K562 (cell line): ENCODE measurements at regions not wholly inside any gene's neighbourhood (a gene's known extent, or its start where the extent isn't known, plus 50 kb on each side); places are given as distances from the start of the nearest gene placed in this dataset.

ENCODE experiments used
- ATAC-seq: fragments of 200-7000 bp; cut with Tn5 transposase; 3 replicates; pipeline ENCODE4 v1.9.1; 2020; ENCODE audit warnings: moderate library complexity
- BruUV-seq: library from RNA; stranded (reverse); fragments of 400-500 nt; replicated peaks from 2 replicates; lab custom pipeline; 2021; lab: Mats Ljungman, UMichigan
- CTCF ChIA-PET: fragments of 300-600 bp; formaldehyde crosslinking; extraction: SDS; loops from one replicate; lab custom pipeline; 2021; ENCODE audit warnings: low intra/inter-chr PET ratio; lab: Yijun Ruan, JAX
- POLR2A ChIA-PET: fragments of 300-600, 350-650 bp; sonication (Branson Sonifier 250); formaldehyde crosslinking; extraction: SDS; loops from one replicate; lab custom pipeline; 2021; ENCODE audit warnings: antibody characterized with exemption, inconsistent platforms; lab: Yijun Ruan, JAX
- DNase-seq, 4 experiments: peaks; one replicate each; pipeline versions ENCODE4 v3.0.0 to v3.0.0-alpha.2; 2011 to 2018; ENCODE audit warnings: low spot score in 3 of 4, mixed read lengths in 3 of 4; ENCODE audit errors: extremely low read depth in 1 of 4
- FAIRE-seq: peaks from 2 replicates; lab custom pipeline; 2011; peaks lifted over from hg19 to GRCh38; lab: Jason Lieb, UNC
- H2AFZ ChIP-seq: 2 replicates; pipeline ENCODE4 v1.6.0; 2011; ENCODE audit warnings: low read depth, low read length, control low read depth, inconsistent platforms
- H3K27ac ChIP-seq: fragments of 200-600 bp; 3 replicates; pipeline ENCODE4 v1.8.0; 2011; ENCODE audit warnings: low read depth, mild to moderate bottlenecking, control low read depth, inconsistent platforms, low read length, moderate library complexity, mixed read lengths; ENCODE audit errors: extremely low read depth
- H3K27me3 ChIP-seq, 2 experiments: fragments of 300-600 bp in 1 of 2; 2 replicates in 1 of 2; 3 replicates in 1 of 2; pipeline versions ENCODE4 v1.6.0 to v1.8.0; 2011; ENCODE audit warnings: inconsistent platforms in 2 of 2, low read length in 2 of 2, mild to moderate bottlenecking in 1 of 2, mixed read lengths in 1 of 2, moderate library complexity in 1 of 2; ENCODE audit not compliant: control insufficient read depth in 2 of 2, insufficient read depth in 2 of 2
- H3K36me3 ChIP-seq: fragments of 300-600 bp; 3 replicates; pipeline ENCODE4 v1.8.0; 2011; ENCODE audit warnings: mild to moderate bottlenecking, low read length, inconsistent platforms; ENCODE audit not compliant: control insufficient read depth, insufficient read depth
- H3K4me1 ChIP-seq, 2 experiments: fragments of 200-600 bp in 1 of 2; replicated peaks in 1 of 2; 2 replicates in 1 of 2; 3 replicates in 1 of 2; pipeline versions ENCODE4 v1.5.1 to v1.8.0; 2011; ENCODE audit warnings: inconsistent platforms in 2 of 2, low read length in 2 of 2, mild to moderate bottlenecking in 1 of 2, mixed read lengths in 1 of 2, moderate library complexity in 1 of 2; ENCODE audit not compliant: control insufficient read depth in 2 of 2, insufficient read depth in 2 of 2
- H3K4me2 ChIP-seq: 2 replicates; pipeline ENCODE4 v1.6.1; 2011; ENCODE audit warnings: low read length, control low read depth, inconsistent platforms, mixed read lengths; ENCODE audit not compliant: insufficient read depth
- H3K4me3 ChIP-seq: fragments of 200-600 bp; sonication (generic), shearing (Covaris generic); 2 replicates; pipeline ENCODE4 v1.5.1; 2016; ENCODE audit warnings: control low read depth, inconsistent platforms
- H3K79me2 ChIP-seq: fragments of 200-600 bp; 3 replicates; pipeline ENCODE4 v1.8.0; 2011; ENCODE audit warnings: low read length, inconsistent platforms; ENCODE audit not compliant: control insufficient read depth, insufficient read depth
- H3K9ac ChIP-seq, 2 experiments: 2 replicates each; pipeline versions ENCODE4 v1.6.0 to v1.6.1; 2011; ENCODE audit warnings: low read depth in 2 of 2, low read length in 2 of 2, control low read depth in 1 of 2, inconsistent platforms in 1 of 2, mild to moderate bottlenecking in 1 of 2, mixed read lengths in 1 of 2; ENCODE audit not compliant: insufficient read depth in 1 of 2
- H3K9me1 ChIP-seq: one replicate; pipeline ENCODE4 v1.6.0; 2011; ENCODE audit warnings: inconsistent platforms, mild to moderate bottlenecking, low read length, moderate library complexity; ENCODE audit not compliant: control insufficient read depth, insufficient read depth
- H3K9me3 ChIP-seq: replicated peaks from 2 replicates; pipeline ENCODE4 v1.5.1; 2011; ENCODE audit warnings: low read depth, low read length, inconsistent platforms; ENCODE audit not compliant: control insufficient read depth, insufficient read depth
- H4K20me1 ChIP-seq: replicated peaks from 2 replicates; pipeline ENCODE4 v1.6.1; 2011; ENCODE audit warnings: low read length, inconsistent platforms, mixed read lengths; ENCODE audit not compliant: control insufficient read depth, insufficient read depth
- BHLHE40 ChIP-seq: IDR thresholded peaks from 2 replicates; pipeline ENCODE4 v1.6.1; 2011; ENCODE audit warnings: low read length, improper control_type of control experiment
- BRD9 ChIP-seq: fragments of 450-650 bp; IDR thresholded peaks from 2 replicates; pipeline ENCODE4 v1.6.1; 2018; ENCODE audit warnings: low read depth; ENCODE audit not compliant: partially characterized antibody
- CBFA2T3 ChIP-seq: fragments of 450-650 bp; IDR thresholded peaks from 2 replicates; pipeline ENCODE4 v1.6.1; 2017
- FOXO4 ChIP-seq: fragments of 450-650 bp; formaldehyde crosslinking; IDR thresholded peaks from 2 replicates; pipeline ENCODE4 v1.4.0; 2020; ENCODE audit warnings: mild to moderate bottlenecking, moderate library complexity
- FUS ChIP-seq: fragments of 200-400 bp; formaldehyde crosslinking; optimal IDR thresholded peaks from 2 replicates; pipeline ENCODE3; 2017; ENCODE audit warnings: low read depth, low read length
- ILK ChIP-seq: fragments of 450-650 bp; IDR thresholded peaks from 2 replicates; pipeline ENCODE4 v1.6.1; 2016; ENCODE audit warnings: missing genetic modification characterization, low read depth, mild to moderate bottlenecking, missing compliant biosample characterization, moderate library complexity, borderline replicate concordance
- MCM2 ChIP-seq: fragments of 450-650 bp; IDR thresholded peaks from 2 replicates; pipeline ENCODE4 v1.6.1; 2017; ENCODE audit warnings: low read depth, mild to moderate bottlenecking
- MED1 ChIP-seq: sonication (generic); formaldehyde crosslinking; IDR thresholded peaks from 2 replicates; pipeline ENCODE4 v1.8.1; 2023; ENCODE audit warnings: missing genetic modification reagents, borderline replicate concordance
- MITF ChIP-seq: IDR thresholded peaks from 2 replicates; pipeline ENCODE4 v1.6.1; 2014; ENCODE audit warnings: antibody characterized with exemption
- NFIC ChIP-seq: fragments of 450-650 bp; IDR thresholded peaks from 2 replicates; pipeline ENCODE4 v1.6.1; 2017; ENCODE audit warnings: mild to moderate bottlenecking, inconsistent platforms
- PKNOX1 ChIP-seq: fragments of 450-650 bp; IDR thresholded peaks from 2 replicates; pipeline ENCODE4 v1.6.1; 2016
- ZBTB17 ChIP-seq: fragments of 450-650 bp; formaldehyde crosslinking; IDR thresholded peaks from 2 replicates; pipeline ENCODE4 v1.4.0; 2020; ENCODE audit warnings: mild to moderate bottlenecking
- ZBTB43 ChIP-seq: sonication (generic); formaldehyde crosslinking; IDR thresholded peaks from 2 replicates; pipeline ENCODE4 v1.8.0; 2023; ENCODE audit warnings: mild to moderate bottlenecking, missing genetic modification reagents
- ZNF143 ChIP-seq: sonication (generic); formaldehyde crosslinking; IDR thresholded peaks from 2 replicates; pipeline ENCODE4 v1.9.0; 2022; ENCODE audit warnings: mild to moderate bottlenecking, missing genetic modification reagents
- ZNF23 ChIP-seq: fragments of 250-450 bp; sonication (Bioruptor Pico); IDR thresholded peaks from 2 replicates; pipeline ENCODE4 v1.4.0; 2020; ENCODE audit warnings: mild to moderate bottlenecking
- ZNF239 ChIP-seq: fragments of 250-450 bp; sonication (Bioruptor Pico); IDR thresholded peaks from 2 replicates; pipeline ENCODE4 v1.4.0; 2020; ENCODE audit warnings: mild to moderate bottlenecking
- ZNF354B ChIP-seq: fragments of 250-450 bp; sonication (Bioruptor Pico); IDR thresholded peaks from 2 replicates; pipeline ENCODE4 v1.4.0; 2020
- ZNF785 ChIP-seq: fragments of 250-450 bp; sonication (Bioruptor Pico); IDR thresholded peaks from 2 replicates; pipeline ENCODE4 v1.4.0; 2020; ENCODE audit warnings: mild to moderate bottlenecking
- WGBS: fragments of 100-300 bp; shearing (Covaris generic); methylation state at CpG from one replicate; pipeline ENCODE4 v1.1.6; 2016; ENCODE audit warnings: low coverage, mixed read lengths; ENCODE audit not compliant: insufficient coverage; ENCODE audit errors: missing lambda C conversion rate; 5-methylcytosine and 5-hydroxymethylcytosine counted together
- in situ Hi-C: fragments of 300-500 bp; cut with MboI; formaldehyde crosslinking; loops from 4 replicates; pipeline ENCODE4 v1.15.0; 2018; ENCODE audit warnings: inconsistent platforms, mixed read lengths
- intact Hi-C: fragments of 100-400 bp; cut with micrococcal nuclease; formaldehyde crosslinking; loops from 2 replicates; pipeline ENCODE4 v1.14.2; 2022
- TF ChIP-seq, protein P1 (sequence below): sonication (generic); formaldehyde crosslinking; IDR thresholded peaks from 2 replicates; pipeline ENCODE4 v1.8.0; 2022; ENCODE audit warnings: mild to moderate bottlenecking, missing genetic modification reagents

DNA sequence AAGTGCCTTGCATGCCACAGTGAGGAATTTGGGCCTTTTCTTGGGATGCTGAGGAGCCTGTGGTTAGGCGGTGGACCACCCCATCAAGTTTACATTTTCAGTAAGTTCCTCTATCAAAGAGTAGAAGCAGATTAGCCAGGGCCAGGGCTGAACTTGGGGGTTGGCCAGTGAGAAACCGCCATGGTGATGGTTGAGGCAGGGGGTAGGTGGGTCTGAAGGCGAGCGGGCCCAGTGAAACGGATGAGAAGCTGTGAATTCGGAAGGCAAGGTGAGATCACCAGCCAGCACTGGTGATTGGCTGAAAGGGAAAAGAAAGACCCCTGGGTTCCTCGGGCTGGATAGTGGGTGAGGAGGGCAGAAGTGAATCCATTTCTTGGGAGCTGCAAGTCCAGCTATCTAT, 311.4 kb downstream of the CBLN1 start:
- FAIRE-seq (no peak), DNase-seq (no peak), ATAC-seq (no peak)
- no peak overlapping the region for H3K4me3 ChIP-seq
- H3K36me3 ChIP-seq: no peaks in the 10 kb centered on the region
- no TSS peak for BruUV-seq
- H2AFZ ChIP-seq: no peak overlapping the region
- no peaks in the 10 kb centered on the region for H3K27me3 ChIP-seq
- H3K9ac ChIP-seq: no peak overlapping the region
- no peak overlapping the region for H3K4me2 ChIP-seq
- H3K79me2 ChIP-seq: no peaks in the 10 kb centered on the region
- intact Hi-C loops: no loop called here
- no peaks in the 10 kb centered on the region for H3K9me3 ChIP-seq
- POLR2A ChIA-PET: no interaction called here
- in situ Hi-C loops: no loop called here
- CTCF ChIA-PET: no interaction called here
- WGBS: 0% methylated on average over 5 of the region's 7 CpGs
- no peak overlapping the region for H3K27ac ChIP-seq
- no peaks in the 10 kb centered on the region for H3K4me1 ChIP-seq
- no peaks in the 10 kb centered on the region for H4K20me1 ChIP-seq
- H3K9me1 ChIP-seq: no peaks in the 10 kb centered on the region
- TF ChIP-seq MED1 (CRISPR knock-in tag): no peak
- TF ChIP-seq BHLHE40: no peak
- TF ChIP-seq NFIC: no peak
- no peak for TF ChIP-seq ZNF239 (CRISPR knock-in tag)
- no peak for TF ChIP-seq ILK (tag)
- TF ChIP-seq ZNF143: no peak
- TF ChIP-seq CBFA2T3: no peak
- no peak for TF ChIP-seq MITF
- TF ChIP-seq FOXO4 (CRISPR knock-in tag): no peak
- TF ChIP-seq ZNF785 (CRISPR knock-in tag): no peak
- TF ChIP-seq ZNF23 (CRISPR knock-in tag): no peak
- TF ChIP-seq ZBTB17 (CRISPR knock-in tag): no peak
- TF ChIP-seq, protein P1, sequence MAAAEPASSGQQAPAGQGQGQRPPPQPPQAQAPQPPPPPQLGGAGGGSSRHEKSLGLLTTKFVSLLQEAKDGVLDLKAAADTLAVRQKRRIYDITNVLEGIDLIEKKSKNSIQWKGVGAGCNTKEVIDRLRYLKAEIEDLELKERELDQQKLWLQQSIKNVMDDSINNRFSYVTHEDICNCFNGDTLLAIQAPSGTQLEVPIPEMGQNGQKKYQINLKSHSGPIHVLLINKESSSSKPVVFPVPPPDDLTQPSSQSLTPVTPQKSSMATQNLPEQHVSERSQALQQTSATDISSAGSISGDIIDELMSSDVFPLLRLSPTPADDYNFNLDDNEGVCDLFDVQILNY (CRISPR knock-in tag): no peak
- TF ChIP-seq PKNOX1: no peak
- no peak for TF ChIP-seq ZNF354B (CRISPR knock-in tag)
- no peak for TF ChIP-seq MCM2
- TF ChIP-seq BRD9: no peak
- no peak for TF ChIP-seq FUS
- no peak for TF ChIP-seq ZBTB43 (CRISPR knock-in tag)
